Activated T-cell treated with anti-CD3 and anti-CD28 coated beads, Interleukin-2, amount 50 U/mL, for 4 hours (primary cell): ENCODE measurements at regions not wholly inside any gene's neighbourhood (a gene's known extent, or its start where the extent isn't known, plus 50 kb on each side); places are given as distances from the start of the nearest gene placed in this dataset.

Experiments
- ATAC-seq, 2 donors: fragments of 200-7000 bp; cut with Tn5 transposase; one replicate each; pipeline ENCODE4 v1.10.0; 2021
- DNase-seq: peaks from one replicate; pipeline ENCODE4 v3.0.0-alpha.2; 2020
- H3K27me3 Mint-ChIP-seq: one replicate; pipeline ENCODE4 v1.8.0; 2021; ENCODE audit warnings: low read depth, mixed read lengths
- H3K36me3 Mint-ChIP-seq: one replicate; pipeline ENCODE4 v1.8.0; 2022; ENCODE audit warnings: mixed read lengths; ENCODE audit not compliant: insufficient read depth
- H3K4me1 Mint-ChIP-seq: one replicate; pipeline ENCODE4 v1.8.0; 2021; ENCODE audit warnings: low read depth, mixed read lengths
- H3K4me3 Mint-ChIP-seq: one replicate; pipeline ENCODE4 v1.8.0; 2021; ENCODE audit warnings: mild to moderate bottlenecking, moderate library complexity, mixed read lengths
- H3K9me3 Mint-ChIP-seq: one replicate; pipeline ENCODE4 v1.8.0; 2021; ENCODE audit warnings: mixed read lengths

DNA sequence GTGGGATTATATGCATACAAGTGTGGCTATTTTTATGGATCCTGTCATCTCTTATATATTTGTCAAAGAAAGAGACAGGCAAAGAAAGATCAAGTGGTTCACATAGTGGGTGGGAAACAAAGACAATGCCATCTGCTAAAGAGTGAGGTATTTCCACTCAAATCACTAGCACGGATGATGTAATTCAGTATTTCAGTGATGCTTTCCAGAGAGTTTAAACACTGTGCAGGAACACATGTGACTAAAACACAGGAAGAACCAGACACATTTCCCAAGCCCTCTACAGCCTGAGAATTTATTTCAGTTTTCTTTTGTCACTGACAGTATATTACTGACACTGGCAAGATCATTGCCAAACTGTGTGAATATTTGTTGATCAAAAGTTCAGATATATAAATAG lies 885.7 kb upstream of the CELF2 start:
- ATAC-seq, result no peak
- no peak for DNase-seq
- Mint-ChIP-seq H3K4me1 (no peaks in the 10 kb centered on the region), H3K9me3 (no peaks in the 10 kb centered on the region), H3K27me3 (no peaks in the 10 kb centered on the region), H3K4me3 (no peak overlapping the region), H3K36me3 (no peaks in the 10 kb centered on the region)

DNA sequence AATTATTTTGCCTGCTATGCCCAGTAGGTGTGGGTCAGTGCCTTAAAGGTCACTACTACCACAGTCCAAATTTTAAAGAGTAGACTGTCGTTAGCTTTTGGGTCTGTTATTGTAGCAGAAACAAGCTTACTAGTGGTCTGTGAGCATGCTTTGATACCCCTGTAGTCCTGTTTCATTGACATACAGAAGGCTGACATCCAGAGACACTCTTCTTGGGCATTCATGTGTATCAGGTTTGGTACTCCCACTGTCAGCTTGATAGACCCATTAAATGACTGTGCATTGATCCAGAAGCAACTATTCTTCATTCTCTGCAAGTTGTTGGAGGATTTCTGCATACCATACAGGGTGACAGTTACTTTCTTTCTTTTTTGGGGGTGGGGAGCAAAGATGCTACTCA lies 884.4 kb upstream of the CELF2 start:
- H3K9me3 Mint-ChIP-seq, result no peaks in the 10 kb centered on the region
- H3K36me3 Mint-ChIP-seq, result no peaks in the 10 kb centered on the region
- ATAC-seq, result no peak
- peaks cover 5% of the 10 kb centered on the region for H3K4me1 Mint-ChIP-seq
- no peaks in the 10 kb centered on the region for H3K27me3 Mint-ChIP-seq
- no peak overlapping the region for H3K4me3 Mint-ChIP-seq
- no peak for DNase-seq

DNA sequence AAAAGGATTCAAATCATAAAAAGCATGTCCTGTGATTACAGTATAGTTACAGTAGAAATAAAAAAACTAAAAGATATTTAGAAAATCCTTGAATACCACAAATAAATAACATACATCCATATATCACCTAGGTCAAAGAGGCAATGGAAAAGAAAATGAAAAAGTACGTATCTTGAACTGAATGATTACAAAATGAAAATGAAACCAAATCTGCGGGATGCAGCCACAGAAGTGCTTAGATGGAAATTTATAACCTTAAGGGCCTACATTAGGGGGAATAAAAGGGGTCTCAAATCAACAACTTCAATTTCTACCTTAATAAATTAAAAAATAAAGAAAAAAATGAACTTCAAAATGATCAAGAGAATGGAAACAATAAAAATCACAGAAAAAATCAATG lies 879.0 kb upstream of the CELF2 start:
- no peaks in the 10 kb centered on the region for H3K36me3 Mint-ChIP-seq
- H3K27me3 Mint-ChIP-seq, result no peaks in the 10 kb centered on the region
- H3K4me3 Mint-ChIP-seq, result peak overlapping the region; percentile 78
- peaks cover 10% of the 10 kb centered on the region for H3K4me1 Mint-ChIP-seq
- DNase-seq, result no peak
- no peak for ATAC-seq
- no peaks in the 10 kb centered on the region for H3K9me3 Mint-ChIP-seq

DNA sequence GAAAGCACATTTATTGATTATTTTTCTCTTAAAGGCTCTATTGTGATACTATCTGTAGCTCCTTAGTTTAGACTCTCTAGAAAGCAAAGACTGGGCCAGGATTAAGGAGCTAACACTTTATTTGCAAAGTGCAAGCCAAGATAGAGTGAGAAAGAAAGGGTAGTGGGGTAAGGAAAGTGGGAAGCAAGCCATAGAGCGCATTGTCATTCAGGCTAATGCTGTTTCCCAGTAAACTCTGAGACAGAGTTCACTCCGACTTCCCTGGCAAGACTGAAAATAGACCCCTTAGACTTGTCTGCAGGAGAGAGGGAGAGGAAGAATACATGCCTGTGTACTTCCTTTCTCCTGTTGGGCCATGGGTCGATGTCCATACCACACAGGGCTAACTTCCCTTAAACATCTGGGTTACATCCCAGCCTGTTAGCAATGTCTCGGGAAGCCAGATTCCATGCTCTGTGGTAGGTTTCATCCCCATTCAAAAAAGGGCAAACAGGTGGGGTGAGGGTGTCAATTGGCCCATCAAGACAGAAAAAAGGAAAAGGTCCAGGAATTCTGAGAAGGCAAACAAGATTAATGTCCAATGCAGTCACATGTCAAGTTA lies 875.8 kb upstream of the CELF2 start:
- H3K36me3 Mint-ChIP-seq, result no peaks in the 10 kb centered on the region
- H3K4me3 Mint-ChIP-seq, result no peak overlapping the region
- DNase-seq, result no peak
- H3K4me1 Mint-ChIP-seq, result peaks cover 10% of the 10 kb centered on the region
- no peak for ATAC-seq
- H3K27me3 Mint-ChIP-seq, result no peaks in the 10 kb centered on the region
- H3K9me3 Mint-ChIP-seq, result no peaks in the 10 kb centered on the region

DNA sequence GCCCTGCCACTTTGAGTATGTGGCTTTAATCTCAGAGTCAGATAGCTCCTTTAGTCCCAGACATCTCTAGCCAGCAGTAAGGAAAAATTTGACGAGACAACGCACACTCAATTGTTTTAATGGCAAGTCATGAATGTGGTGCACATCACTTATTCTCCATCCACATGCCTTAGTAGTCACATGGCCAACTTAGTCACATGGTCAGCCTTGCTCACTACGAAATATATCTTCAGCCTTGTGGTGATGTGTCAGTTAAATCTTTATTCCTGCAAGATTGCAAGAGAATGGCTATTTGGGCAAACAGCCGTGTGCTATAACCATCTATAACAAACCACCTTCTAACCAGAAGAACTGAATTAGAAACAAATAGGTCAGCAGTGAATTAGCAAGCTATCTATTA lies 871.1 kb upstream of the CELF2 start:
- H3K4me1 Mint-ChIP-seq, result no peaks in the 10 kb centered on the region
- DNase-seq, result no peak
- no peaks in the 10 kb centered on the region for H3K9me3 Mint-ChIP-seq
- no peak for ATAC-seq
- H3K27me3 Mint-ChIP-seq, result no peaks in the 10 kb centered on the region
- no peak overlapping the region for H3K4me3 Mint-ChIP-seq
- no peaks in the 10 kb centered on the region for H3K36me3 Mint-ChIP-seq

DNA sequence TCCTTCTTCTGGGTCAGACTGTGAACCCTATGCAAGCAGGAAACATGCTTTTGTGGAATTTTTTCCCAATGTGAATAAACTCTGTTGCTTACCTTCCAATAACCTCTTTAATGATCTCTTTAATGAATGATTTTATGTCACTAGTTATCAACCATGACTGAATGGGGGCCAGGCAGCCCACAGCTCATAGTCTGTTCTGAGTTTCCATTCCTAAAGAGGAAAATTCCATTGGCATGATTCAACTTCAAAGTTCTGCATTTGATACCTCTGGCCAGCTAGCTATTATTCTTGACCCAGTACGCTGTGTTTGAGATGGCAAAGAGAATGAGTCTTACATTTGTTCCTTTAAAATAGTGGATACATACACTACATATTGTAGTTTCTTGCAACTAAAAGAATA lies 867.8 kb upstream of the CELF2 start:
- Mint-ChIP-seq H3K27me3 (peaks cover 3% of the 10 kb centered on the region), H3K4me1 (no peaks in the 10 kb centered on the region)

DNA sequence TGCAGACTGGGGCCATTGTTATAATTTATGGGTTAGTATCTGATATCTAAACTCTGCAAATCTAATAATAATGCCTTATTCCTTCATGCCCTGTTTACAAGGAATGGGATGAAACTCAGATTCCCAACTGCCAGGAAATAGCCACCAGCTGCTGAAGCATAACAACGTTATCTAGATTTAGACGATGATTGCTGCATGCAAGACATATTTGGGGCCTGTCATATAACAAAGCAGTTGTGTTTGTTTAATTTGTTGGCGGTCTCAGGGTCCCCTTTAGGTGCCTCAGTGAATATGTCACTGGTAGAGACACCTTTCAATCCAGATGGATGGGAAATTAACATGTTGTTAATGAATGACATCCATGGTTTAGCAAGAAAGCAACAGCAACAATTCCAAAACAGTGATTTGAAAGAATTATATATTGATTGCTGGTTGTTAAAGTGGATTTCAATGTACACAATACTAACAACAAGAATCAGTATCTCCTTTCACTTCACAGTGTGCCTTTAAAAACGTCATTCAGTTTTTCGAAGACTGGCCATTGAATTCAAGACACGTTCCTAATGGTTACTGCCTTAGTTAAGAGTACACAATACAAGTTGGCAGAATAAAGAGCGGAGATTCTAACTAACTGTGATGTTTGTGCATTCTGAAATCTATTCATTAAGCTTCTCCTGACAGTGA lies 860.6 kb upstream of the CELF2 start:
- Mint-ChIP-seq H3K4me3 (no peak overlapping the region), H3K4me1 (no peaks in the 10 kb centered on the region), H3K36me3 (no peaks in the 10 kb centered on the region), H3K27me3 (no peaks in the 10 kb centered on the region), H3K9me3 (peaks cover 9% of the 10 kb centered on the region)
- no peak for DNase-seq
- no peak for ATAC-seq

More for the DNA sequence above, 867.8 kb upstream of the CELF2 start:
- no peak overlapping the region for H3K4me3 Mint-ChIP-seq
- H3K36me3 Mint-ChIP-seq, result no peaks in the 10 kb centered on the region
- ATAC-seq (no peak), DNase-seq (no peak)
- no peaks in the 10 kb centered on the region for H3K9me3 Mint-ChIP-seq

DNA sequence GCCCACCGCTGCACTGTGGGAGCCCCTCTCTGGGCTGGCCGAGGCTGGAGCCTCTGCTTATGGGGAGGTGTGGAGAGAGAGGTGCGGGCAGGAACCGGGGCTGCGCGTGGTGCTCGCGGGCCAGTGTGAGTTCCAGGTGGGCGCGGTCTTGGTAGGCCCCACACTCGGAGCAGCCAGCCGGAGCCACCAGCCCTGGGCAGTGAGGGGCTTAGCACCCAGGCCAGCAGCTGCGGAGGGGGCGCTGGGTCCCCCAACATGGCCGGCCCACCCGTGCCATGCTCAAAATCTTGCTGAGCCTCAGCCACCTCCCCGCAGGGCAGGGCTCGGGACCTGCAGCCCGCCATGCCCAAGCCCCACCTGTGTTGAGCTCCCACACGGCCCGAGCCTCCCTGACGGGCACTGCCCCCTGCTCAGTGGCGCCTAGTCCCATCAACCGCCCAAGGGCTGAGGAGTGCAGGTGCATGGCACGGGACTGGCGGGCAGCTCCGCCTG lies 856.8 kb upstream of the CELF2 start:
- no peaks in the 10 kb centered on the region for H3K27me3 Mint-ChIP-seq
- ATAC-seq, result no peak
- DNase-seq, result no peak
- no peak overlapping the region for H3K4me3 Mint-ChIP-seq
- H3K4me1 Mint-ChIP-seq, result no peaks in the 10 kb centered on the region
- H3K36me3 Mint-ChIP-seq, result no peaks in the 10 kb centered on the region
- peaks cover 9% of the 10 kb centered on the region for H3K9me3 Mint-ChIP-seq

DNA sequence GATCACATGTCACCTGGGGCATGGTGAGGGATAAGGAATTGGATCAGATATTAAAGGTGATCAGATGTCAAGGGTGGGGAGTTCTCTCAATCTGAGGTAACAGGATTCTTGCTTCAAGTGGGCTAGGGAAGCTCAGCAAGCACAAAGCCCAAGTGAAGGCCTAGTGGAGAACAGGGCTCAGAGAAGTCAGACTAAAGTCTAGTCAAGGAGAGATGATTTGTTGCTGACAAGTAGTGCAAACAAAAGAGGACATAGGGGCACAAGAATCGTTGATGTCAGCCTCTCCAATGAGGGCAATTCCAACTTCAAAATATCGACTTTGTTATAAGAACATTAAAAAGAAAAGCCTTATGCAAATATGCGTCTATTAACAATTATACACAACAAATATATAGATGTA lies 852.8 kb upstream of the CELF2 start:
- peaks cover 3% of the 10 kb centered on the region for H3K9me3 Mint-ChIP-seq
- DNase-seq (no peak), ATAC-seq (no peak)
- H3K4me1 Mint-ChIP-seq, result no peaks in the 10 kb centered on the region
- no peak overlapping the region for H3K4me3 Mint-ChIP-seq
- no peaks in the 10 kb centered on the region for H3K36me3 Mint-ChIP-seq
- no peaks in the 10 kb centered on the region for H3K27me3 Mint-ChIP-seq

DNA sequence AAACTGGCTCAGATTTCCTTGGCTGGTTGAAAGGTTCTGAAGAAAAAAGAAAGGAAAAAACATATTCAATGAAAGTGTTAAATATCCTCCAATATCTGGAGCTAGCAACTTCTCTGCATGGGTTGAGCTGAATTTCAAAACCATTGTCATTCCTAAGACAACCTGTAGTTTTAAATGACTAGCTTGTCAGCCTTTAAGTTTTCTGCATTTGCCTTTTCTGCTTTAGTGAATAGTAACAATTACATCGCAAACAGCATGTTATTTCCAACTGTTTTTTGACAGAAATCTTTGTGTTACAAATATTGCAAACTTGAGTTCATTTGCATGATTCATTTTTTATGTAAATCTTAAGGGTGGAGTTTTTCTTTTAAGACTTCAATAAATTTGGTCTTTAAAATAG lies 852.3 kb upstream of the CELF2 start:
- ATAC-seq, result no peak
- DNase-seq, result no peak
- no peak overlapping the region for H3K4me3 Mint-ChIP-seq
- no peaks in the 10 kb centered on the region for H3K9me3 Mint-ChIP-seq
- no peaks in the 10 kb centered on the region for H3K36me3 Mint-ChIP-seq
- no peaks in the 10 kb centered on the region for H3K27me3 Mint-ChIP-seq
- no peaks in the 10 kb centered on the region for H3K4me1 Mint-ChIP-seq

DNA sequence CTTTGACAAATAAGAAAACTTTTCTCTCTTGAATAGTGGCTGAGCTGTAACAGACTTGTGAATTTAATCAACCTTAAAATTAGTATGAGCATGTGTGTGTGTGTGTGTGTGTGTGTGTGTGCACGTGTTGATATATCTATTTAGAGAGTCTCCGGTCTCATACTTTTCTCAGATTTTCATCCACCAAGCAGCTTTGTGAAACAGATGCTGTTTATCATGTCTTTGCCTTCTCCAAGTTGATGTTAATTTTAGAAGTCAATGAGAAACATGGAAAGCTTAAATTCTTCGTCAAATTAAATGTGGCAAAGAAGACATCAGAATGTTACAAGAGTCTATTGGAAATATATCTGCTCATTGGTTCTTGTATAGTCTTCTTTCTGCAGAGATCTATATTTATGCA lies 839.2 kb upstream of the CELF2 start:
- peaks cover 5% of the 10 kb centered on the region for H3K27me3 Mint-ChIP-seq
- no peaks in the 10 kb centered on the region for H3K4me1 Mint-ChIP-seq

DNA sequence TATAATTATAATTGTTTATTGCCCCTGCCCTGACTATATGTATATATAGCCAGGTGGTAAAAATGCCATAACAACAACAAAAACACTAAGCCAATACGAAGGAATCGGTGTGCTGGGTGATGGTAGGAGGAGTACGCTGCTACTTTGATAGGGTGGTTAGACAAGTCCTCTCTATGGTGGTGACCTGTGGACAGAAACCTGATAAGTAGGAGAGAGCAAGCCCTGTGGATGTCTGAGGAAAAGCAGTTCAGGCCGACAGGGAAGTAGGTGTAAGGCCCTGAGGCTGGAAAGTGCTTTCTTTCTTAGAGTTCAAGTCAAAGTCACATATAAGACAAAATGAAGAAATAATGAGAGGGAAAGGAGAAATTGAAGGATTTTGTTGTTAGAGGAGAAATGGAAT lies 823.8 kb upstream of the CELF2 start:
- DNase-seq, result no peak

More for the DNA sequence above, 839.2 kb upstream of the CELF2 start:
- no peaks in the 10 kb centered on the region for H3K36me3 Mint-ChIP-seq
- no peak overlapping the region for H3K4me3 Mint-ChIP-seq
- ATAC-seq (no peak), DNase-seq (no peak)
- H3K9me3 Mint-ChIP-seq, result peaks cover 4% of the 10 kb centered on the region

DNA sequence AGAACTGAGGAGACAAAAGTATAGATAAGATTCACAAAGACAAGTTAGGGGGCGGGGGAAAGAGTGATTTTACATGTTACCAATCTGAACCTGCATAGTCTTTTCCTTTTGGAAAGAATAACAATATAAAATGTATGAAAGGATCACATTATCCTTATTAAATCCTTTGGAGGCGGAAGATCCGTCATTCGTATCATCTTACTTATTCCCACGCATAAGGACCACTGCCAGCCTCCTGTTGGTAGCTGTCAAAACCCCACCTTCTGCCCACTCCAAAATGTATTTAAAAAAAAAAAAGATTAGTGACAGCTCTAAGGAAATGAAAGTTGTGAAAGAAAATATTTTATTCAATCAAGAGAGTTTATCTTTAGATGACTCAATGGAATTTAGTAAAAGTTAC lies 821.0 kb upstream of the CELF2 start:
- H3K4me1 Mint-ChIP-seq, result no peaks in the 10 kb centered on the region
- no peaks in the 10 kb centered on the region for H3K9me3 Mint-ChIP-seq
- ATAC-seq (no peak), DNase-seq (no peak)
- no peaks in the 10 kb centered on the region for H3K36me3 Mint-ChIP-seq
- peaks cover 2% of the 10 kb centered on the region for H3K27me3 Mint-ChIP-seq
- no peak overlapping the region for H3K4me3 Mint-ChIP-seq

More for the DNA sequence above, 823.8 kb upstream of the CELF2 start:
- no peaks in the 10 kb centered on the region for H3K4me1 Mint-ChIP-seq
- H3K9me3 Mint-ChIP-seq, result no peaks in the 10 kb centered on the region
- no peak for ATAC-seq
- no peak overlapping the region for H3K4me3 Mint-ChIP-seq
- H3K36me3 Mint-ChIP-seq, result no peaks in the 10 kb centered on the region
- peaks cover 2% of the 10 kb centered on the region for H3K27me3 Mint-ChIP-seq

DNA sequence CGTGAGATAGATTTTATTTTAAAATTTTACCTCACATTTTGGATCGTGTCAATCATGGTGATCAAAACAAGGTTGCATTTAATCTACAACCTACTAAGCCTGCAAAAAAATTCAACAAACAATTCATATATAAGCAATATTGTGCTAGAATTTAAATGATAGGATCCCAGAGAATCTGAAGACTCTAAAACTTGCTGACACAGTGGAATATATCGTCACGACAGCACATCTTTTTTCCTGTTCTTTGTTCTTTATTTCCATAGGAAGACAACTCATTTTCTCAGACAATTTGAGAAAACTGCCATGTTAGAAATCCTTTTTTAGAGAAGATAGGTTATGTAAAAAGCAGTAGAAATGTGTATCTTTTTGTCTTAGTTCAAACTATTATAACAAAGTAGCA lies 820.2 kb upstream of the CELF2 start:
- DNase-seq (no peak), ATAC-seq (no peak)
- H3K4me3 Mint-ChIP-seq, result no peak overlapping the region
- no peaks in the 10 kb centered on the region for H3K36me3 Mint-ChIP-seq
- H3K27me3 Mint-ChIP-seq, result no peaks in the 10 kb centered on the region
- H3K4me1 Mint-ChIP-seq, result no peaks in the 10 kb centered on the region
- H3K9me3 Mint-ChIP-seq, result no peaks in the 10 kb centered on the region

DNA sequence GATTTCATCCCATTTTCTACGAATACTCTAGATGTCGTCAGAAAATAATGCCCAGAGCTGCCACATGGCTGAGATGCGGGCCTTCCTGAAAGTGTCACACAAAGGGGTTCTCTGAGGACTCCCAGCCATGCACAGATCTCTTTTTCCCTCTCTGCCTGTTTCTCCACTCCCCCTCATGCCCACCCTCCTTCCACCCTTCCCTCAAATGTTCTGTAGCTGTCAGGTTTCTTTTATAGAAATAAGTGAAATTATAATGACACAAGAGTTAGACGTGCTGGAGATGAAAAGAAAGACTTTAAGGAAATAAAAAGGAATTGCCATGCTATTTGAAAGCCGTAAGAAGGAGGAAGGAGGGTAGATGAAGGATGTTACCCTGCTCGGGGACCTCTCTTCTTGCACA lies 819.3 kb upstream of the CELF2 start:
- DNase-seq (no peak), ATAC-seq (no peak)
- H3K9me3 Mint-ChIP-seq, result peaks cover 5% of the 10 kb centered on the region
- no peaks in the 10 kb centered on the region for H3K27me3 Mint-ChIP-seq
- H3K36me3 Mint-ChIP-seq, result no peaks in the 10 kb centered on the region
- no peak overlapping the region for H3K4me3 Mint-ChIP-seq
- H3K4me1 Mint-ChIP-seq, result no peaks in the 10 kb centered on the region
